Activated naive CD8-positive, alpha-beta T cell treated with anti-CD3 and anti-CD28 coated beads for 36 hours (primary cell): ENCODE measurements at regions not wholly inside any gene's neighbourhood (a gene's known extent, or its start where the extent isn't known, plus 50 kb on each side); places are given as distances from the start of the nearest gene placed in this dataset.
"Not testable (repeated sequence)": the region's sequence is repeated elsewhere in the genome, so short reads cannot be mapped to it uniquely, and the experiment has no call there.

Source experiments
- DNase-seq: peaks from one replicate; pipeline ENCODE4 v3.0.0; 2021
- H3K27ac Mint-ChIP-seq: one replicate; pipeline ENCODE4 v1.8.0; 2022; ENCODE audit warnings: mild to moderate bottlenecking, moderate library complexity, mixed read lengths
- H3K27me3 Mint-ChIP-seq: one replicate; pipeline ENCODE4 v1.8.0; 2022; ENCODE audit warnings: mild to moderate bottlenecking, mixed read lengths
- H3K36me3 Mint-ChIP-seq: one replicate; pipeline ENCODE4 v1.8.0; 2021; ENCODE audit warnings: mild to moderate bottlenecking, mixed read lengths
- H3K4me1 Mint-ChIP-seq: one replicate; pipeline ENCODE4 v1.8.0; 2021; ENCODE audit warnings: mixed read lengths
- H3K4me3 Mint-ChIP-seq: one replicate; pipeline ENCODE4 v1.8.0; 2022; ENCODE audit warnings: mild to moderate bottlenecking, moderate library complexity, mixed read lengths
- H3K9me3 Mint-ChIP-seq: one replicate; pipeline ENCODE4 v1.8.0; 2022; ENCODE audit warnings: mixed read lengths

DNA sequence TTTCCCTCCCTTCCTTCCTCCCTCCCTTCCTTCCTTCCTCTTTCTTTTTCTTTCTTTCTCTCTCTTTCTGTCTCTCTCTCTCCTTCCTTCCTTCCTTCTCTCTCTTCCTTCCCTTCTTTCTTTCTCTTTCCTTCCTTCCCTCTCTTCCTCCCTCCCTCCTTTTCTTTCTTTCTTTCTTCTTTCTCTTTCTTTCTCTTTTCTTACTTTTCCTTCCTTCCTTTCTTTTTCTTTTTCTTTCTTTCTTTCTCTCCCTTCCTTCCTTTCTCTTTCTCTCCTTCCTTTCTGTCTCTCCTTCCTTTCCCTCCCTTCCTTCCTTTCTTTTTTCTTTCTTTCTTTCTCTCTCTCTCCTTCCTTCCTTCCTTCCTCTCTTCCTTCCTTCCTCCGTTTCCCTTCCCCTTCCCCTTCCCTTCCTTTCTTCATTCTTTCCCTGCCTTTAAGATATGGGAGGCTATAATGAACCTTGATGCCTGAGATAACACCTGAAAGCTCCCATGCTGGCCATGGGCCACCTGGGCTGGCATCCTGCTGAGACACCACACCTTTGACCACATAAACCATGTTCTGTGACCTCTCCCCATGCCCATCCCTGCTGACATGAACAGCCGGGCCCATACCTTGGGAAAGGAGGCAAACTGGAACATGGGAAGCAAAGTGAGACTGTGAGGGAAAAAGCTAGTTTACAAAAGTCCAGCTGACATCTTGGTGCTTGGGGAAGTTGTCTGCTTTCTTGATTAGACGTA lies 197.8 kb upstream of the ZNF618 start:
- Mint-ChIP-seq H3K36me3 (no peaks in the 10 kb centered on the region), H3K27me3 (peaks cover 62% of the 10 kb centered on the region), H3K4me1 (peaks cover 6% of the 10 kb centered on the region), H3K27ac (no peak overlapping the region), H3K9me3 (no peaks in the 10 kb centered on the region), H3K4me3 (no peak overlapping the region)
- DNase-seq, result no peak

DNA sequence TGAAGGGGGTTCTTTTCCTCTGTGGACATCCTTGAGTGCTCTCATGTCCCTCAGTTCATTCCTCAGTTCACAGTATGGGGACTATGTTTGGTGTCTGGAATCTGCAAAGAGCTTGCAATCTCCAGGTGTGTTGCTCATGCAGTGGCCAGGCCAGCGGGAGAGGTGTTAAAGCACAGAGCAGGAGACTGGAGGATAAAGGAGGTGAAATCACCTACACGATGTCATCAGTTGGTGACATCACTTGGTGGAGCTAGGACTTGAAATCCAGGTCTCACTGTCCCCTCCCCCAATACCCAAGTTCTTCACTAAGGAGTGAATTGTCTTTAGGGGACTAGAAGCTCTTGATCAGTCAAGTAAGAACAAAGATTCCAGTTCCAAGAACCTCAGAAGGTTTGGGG lies 197.3 kb upstream of the ZNF618 start:
- Mint-ChIP-seq H3K27me3 (peaks cover 58% of the 10 kb centered on the region), H3K4me3 (no peak overlapping the region), H3K36me3 (no peaks in the 10 kb centered on the region), H3K9me3 (no peaks in the 10 kb centered on the region), H3K27ac (no peak overlapping the region), H3K4me1 (peaks cover 6% of the 10 kb centered on the region)
- no peak for DNase-seq

DNA sequence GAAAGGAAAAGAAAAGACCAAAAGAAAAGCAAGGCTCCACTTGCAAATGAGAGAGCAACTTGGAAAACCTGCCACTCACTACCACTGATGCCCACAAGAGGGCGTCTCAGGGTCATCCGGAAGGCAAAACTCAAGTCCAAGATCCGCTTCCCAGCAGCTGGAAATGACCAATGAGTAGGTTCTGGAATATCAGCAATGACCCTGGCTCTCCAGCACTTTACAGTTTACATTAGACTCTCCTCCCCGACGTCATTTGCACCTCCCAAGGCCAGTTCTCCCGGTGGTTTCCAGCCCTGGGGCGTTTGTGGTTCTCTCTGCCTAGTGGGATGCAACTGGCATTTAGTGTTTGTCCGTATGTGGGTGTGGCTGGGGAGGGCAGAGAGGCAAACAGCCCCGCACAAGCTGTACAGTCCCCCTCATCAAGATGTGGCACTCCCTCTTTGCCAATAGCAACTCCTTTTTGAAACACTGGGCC lies 193.8 kb upstream of the ZNF618 start:
- H3K27me3 Mint-ChIP-seq, result peaks cover 68% of the 10 kb centered on the region
- DNase-seq, result peak; percentile 36
- no peak overlapping the region for H3K4me3 Mint-ChIP-seq
- peaks cover 1% of the 10 kb centered on the region for H3K4me1 Mint-ChIP-seq
- H3K36me3 Mint-ChIP-seq, result no peaks in the 10 kb centered on the region
- no peak overlapping the region for H3K27ac Mint-ChIP-seq
- H3K9me3 Mint-ChIP-seq, result peaks cover 2% of the 10 kb centered on the region

DNA sequence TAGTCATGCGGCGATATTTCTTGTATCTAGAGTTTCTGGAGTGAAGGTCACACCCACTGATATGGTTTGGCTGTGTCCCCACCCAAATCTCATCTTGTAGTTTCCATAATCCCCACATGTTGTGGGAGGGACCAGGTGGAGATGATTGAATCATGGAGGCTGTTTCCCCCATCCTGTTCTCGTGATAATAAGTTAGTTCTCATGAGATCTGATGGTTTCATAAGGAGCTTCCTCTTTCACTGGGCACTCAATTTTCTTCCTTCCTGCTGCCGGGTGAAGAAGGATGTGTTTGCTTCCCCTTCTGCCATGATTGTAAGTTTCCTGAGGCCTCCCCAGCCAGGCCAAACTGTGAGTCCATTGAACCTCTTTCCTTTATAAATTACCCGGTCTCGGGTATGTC lies 190.5 kb upstream of the ZNF618 start:
- H3K27me3 Mint-ChIP-seq, result peaks cover 76% of the 10 kb centered on the region
- not testable (repeated sequence) for H3K4me1 Mint-ChIP-seq, H3K27ac Mint-ChIP-seq, H3K4me3 Mint-ChIP-seq, H3K9me3 Mint-ChIP-seq, H3K36me3 Mint-ChIP-seq, DNase-seq

DNA sequence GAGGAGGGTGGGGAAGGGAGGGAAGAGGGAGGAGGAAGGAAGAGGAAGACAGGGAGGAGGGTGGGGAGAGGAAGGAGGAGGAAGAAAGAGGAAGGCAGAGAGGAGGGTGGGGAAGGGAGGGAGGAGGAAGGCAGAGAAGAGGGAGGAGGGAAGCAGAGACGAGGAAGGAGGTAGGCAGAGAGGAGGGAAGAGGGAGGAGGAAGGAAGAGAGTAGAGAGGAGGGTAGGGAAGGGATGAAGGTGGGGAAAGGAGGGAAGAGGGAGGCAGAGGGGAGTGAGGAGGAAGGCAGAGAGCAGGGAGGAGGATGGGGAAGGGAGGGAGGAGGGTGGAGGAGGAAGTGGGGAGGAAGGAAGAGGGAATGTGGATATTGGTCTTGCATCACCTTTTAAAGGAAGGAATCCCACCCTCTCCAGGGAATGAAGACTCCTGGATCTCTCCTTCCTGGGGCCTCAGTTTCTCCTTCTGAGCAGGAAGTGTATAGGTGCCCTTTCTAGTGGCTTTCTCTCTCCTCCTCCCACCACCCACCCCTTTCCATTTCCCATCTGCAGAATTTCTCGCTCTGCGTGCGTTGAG lies 188.9 kb upstream of the ZNF618 start:
- H3K9me3 Mint-ChIP-seq, result peaks cover 2% of the 10 kb centered on the region
- H3K27me3 Mint-ChIP-seq, result peaks cover 73% of the 10 kb centered on the region
- no peak overlapping the region for H3K4me3 Mint-ChIP-seq
- no peaks in the 10 kb centered on the region for H3K36me3 Mint-ChIP-seq
- peaks cover 8% of the 10 kb centered on the region for H3K4me1 Mint-ChIP-seq
- H3K27ac Mint-ChIP-seq, result no peak overlapping the region
- no peak for DNase-seq

DNA sequence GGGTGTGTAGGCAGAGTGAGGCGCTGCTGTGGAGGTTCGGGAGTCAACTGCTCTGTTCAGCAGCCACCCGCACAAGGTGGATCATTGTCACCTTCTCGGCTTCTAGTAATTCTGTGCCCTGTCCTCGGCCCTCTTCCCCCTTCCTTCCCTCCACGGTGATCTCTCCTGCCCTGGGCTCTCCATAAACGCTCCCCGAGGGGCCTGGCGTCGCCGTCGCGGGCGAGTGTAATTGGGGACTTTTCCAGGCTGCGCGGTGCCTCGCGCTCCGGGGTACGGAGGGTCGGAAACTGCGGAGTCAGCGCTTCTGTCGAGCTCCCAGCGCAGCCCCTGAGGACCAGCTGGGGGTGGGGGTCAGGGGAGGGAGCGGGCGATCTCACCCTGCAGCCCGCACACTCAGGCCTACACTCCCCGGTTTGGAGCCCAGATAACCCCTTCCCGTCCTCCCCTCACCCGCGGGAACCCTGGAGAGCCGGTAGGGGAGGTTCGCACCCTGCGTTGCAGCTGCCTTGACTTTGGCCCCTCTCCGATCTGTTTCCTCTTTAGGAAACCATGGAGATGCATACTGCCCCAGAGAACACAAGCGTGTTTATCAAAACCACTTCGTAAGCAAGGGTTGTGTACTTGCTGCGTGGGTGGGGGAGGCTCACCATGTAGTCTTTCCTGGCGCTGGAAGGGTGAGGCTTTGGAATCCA lies 188.3 kb upstream of the ZNF618 start:
- Mint-ChIP-seq H3K27me3 (peaks cover 67% of the 10 kb centered on the region), H3K4me1 (peaks cover 8% of the 10 kb centered on the region), H3K36me3 (no peaks in the 10 kb centered on the region), H3K9me3 (peaks cover 2% of the 10 kb centered on the region), H3K27ac (no peak overlapping the region), H3K4me3 (no peak overlapping the region)
- no peak for DNase-seq

DNA sequence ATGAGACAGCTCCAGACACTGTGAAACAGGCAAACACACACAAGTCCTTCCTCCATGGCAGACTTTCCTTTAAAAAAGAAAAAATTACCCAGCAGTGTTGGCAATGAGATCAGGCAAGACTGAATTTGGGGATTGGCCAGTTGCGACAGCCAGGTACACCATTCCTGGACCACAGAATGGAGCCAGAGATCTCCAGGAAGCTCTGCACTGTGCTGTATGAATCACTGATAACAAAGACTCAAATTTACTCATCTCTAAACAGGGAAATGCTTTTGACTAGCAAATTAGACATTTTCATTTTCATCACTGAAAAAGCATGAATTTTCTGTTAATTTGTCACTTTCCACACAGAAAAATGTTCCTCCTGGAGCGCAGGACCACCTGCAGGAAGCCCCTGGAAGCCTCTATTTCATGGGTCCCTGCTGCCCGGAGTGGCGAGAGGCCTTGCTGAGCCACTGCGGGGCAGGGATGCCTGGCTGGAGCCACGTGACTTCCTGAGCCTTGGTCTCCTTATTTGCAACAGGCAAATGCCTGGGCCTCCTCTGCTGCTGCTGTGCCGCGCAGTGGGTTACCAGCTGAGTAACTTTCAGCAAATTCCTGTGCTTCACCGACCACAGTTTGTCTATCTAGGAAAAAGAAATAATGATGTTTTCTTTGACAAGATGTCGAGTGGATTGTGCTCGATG lies 185.9 kb upstream of the ZNF618 start:
- no peak overlapping the region for H3K27ac Mint-ChIP-seq
- peaks cover 76% of the 10 kb centered on the region for H3K27me3 Mint-ChIP-seq
- H3K4me3 Mint-ChIP-seq, result no peak overlapping the region
- no peaks in the 10 kb centered on the region for H3K36me3 Mint-ChIP-seq
- H3K4me1 Mint-ChIP-seq, result peaks cover 12% of the 10 kb centered on the region
- H3K9me3 Mint-ChIP-seq, result peaks cover 2% of the 10 kb centered on the region
- DNase-seq, result no peak

DNA sequence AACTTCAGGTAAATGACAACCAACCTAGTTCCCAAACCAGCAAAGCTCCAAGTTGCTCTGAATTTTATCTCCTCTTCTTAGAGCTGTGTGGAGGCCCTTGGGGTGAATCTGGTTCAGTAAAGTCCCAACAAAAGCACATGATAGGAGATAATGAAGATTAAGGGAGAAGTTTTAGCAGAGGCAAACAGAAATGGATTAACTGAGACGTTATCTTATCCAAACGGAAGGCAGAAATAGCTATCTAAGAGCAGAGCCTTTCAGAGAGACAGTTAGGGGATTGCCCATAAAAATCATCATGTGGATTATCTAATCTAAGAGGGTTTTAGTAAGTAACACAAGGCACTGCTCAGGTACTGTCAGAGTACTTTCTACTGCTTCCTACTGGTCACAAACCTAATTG lies 183.9 kb upstream of the ZNF618 start:
- H3K4me3 Mint-ChIP-seq, result no peak overlapping the region
- H3K9me3 Mint-ChIP-seq, result peaks cover 1% of the 10 kb centered on the region
- H3K4me1 Mint-ChIP-seq, result peaks cover 20% of the 10 kb centered on the region
- H3K36me3 Mint-ChIP-seq, result no peaks in the 10 kb centered on the region
- DNase-seq, result no peak
- peaks cover 59% of the 10 kb centered on the region for H3K27me3 Mint-ChIP-seq
- no peak overlapping the region for H3K27ac Mint-ChIP-seq

DNA sequence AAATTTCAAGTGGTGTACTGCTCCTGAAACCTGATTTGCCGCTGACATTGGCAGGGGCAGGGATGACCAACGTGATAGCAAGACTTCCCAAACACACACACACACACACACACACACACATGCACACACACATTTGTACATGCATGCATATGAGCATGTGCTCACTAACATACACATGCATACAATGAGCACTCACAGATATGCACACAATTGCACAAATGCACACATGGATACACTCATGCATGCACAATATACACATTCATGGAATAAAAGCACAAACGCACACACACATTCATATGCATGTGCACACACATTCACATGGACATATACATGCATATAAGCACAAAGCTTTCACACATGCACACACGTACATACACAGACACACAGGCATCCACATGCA lies 181.2 kb upstream of the ZNF618 start:
- Mint-ChIP-seq H3K36me3 (no peaks in the 10 kb centered on the region), H3K27me3 (peaks cover 32% of the 10 kb centered on the region), H3K4me1 (peaks cover 14% of the 10 kb centered on the region), H3K9me3 (peaks cover 1% of the 10 kb centered on the region), H3K27ac (no peak overlapping the region), H3K4me3 (no peak overlapping the region)
- DNase-seq, result no peak

DNA sequence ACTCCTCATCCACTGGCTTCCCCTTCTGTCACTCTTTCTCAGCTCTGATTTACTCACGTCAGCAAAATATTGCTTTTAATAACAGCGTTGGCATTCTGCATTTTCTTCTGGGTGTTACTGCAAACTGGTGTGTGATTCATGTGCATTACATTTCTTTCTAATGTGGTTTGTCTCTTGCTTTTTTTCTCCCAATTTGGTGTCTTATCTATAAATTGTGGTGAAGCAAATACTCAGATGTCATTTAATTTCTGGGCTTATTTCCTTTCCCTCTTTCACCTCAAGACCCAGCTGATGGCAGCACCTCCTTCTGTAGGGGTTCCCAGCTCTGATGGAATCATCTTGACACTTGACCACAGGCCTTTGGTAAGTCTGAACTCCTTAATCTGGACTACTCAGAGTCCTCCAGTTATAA lies 180.7 kb upstream of the ZNF618 start:
- Mint-ChIP-seq H3K36me3 (no peaks in the 10 kb centered on the region), H3K27ac (no peak overlapping the region), H3K4me1 (peaks cover 12% of the 10 kb centered on the region), H3K9me3 (peaks cover 1% of the 10 kb centered on the region), H3K4me3 (no peak overlapping the region), H3K27me3 (peaks cover 29% of the 10 kb centered on the region)
- no peak for DNase-seq

DNA sequence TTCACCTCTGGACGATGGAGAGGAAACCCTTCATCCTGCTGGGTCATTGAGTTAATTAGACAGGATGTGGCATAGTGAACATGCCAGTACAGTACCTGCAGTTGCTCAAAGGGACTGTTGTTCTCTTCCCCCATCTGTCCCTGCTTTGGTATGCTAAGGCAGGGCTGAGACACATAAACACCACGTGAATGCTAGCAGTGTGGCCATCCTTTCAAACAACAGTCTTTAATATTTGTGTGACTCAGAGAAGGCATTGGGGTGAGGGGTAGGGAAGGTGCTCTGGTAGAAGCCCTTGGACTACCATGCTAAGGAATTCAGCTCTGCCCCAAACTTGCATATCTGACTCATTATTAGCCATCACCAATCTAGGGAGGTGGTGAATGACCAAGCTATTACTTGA lies 180.2 kb upstream of the ZNF618 start:
- H3K4me1 Mint-ChIP-seq, result peaks cover 12% of the 10 kb centered on the region
- H3K27me3 Mint-ChIP-seq, result peaks cover 25% of the 10 kb centered on the region
- peaks cover 1% of the 10 kb centered on the region for H3K9me3 Mint-ChIP-seq
- no peak for DNase-seq
- no peak overlapping the region for H3K27ac Mint-ChIP-seq
- H3K36me3 Mint-ChIP-seq, result no peaks in the 10 kb centered on the region
- H3K4me3 Mint-ChIP-seq, result no peak overlapping the region

DNA sequence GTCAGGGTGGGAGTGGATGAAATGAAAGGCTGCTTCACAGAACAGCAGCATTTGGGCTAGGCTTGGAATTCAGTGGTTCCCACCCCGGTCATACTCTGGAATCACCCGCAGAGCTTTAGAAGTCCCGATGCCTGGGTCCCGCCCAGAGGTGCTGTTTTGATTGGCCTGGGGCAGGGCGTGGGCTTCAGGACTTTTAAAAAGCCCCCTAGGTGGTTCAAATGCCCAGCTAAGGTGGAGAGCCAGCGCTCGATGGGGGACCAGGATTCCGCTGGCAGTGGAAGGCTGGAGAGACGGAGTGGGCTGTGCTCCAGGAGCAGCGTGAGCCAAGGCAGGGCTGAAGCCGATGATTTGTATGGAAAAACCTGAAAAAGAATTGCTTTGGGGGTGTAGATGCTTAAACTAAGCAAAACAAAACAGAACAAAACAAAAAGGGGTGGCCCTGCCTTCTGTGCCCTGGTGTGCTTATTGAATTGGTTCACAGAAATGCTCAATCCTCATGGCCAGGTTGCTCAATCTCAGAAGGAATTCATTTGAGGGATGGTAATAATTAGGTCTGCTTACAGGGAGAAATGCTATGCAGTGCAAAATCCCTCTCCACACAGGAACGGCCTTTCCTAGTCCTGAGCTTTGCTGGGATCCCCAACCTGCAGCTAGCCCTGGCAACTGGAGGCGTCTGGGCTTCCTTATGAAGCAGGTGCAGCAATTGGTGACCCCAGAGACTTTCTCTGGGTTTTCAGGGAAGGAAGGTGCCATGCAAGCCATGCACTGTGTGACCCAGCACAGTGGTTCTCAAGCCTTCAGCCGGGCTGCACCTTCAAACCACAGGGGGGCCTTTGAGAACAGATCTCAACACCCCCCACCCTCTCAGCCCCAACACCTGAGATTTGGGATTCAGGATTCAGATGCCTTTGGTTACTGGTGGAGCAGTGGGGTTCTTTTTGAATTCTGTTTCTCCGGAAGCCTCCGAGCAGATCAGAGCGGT lies 174.0 kb upstream of the ZNF618 start:
- Mint-ChIP-seq H3K27me3 (peaks cover 4% of the 10 kb centered on the region), H3K27ac (no peak overlapping the region), H3K4me1 (no peaks in the 10 kb centered on the region), H3K36me3 (no peaks in the 10 kb centered on the region), H3K4me3 (no peak overlapping the region), H3K9me3 (peaks cover under 1% of the 10 kb centered on the region)
- no peak for DNase-seq

DNA sequence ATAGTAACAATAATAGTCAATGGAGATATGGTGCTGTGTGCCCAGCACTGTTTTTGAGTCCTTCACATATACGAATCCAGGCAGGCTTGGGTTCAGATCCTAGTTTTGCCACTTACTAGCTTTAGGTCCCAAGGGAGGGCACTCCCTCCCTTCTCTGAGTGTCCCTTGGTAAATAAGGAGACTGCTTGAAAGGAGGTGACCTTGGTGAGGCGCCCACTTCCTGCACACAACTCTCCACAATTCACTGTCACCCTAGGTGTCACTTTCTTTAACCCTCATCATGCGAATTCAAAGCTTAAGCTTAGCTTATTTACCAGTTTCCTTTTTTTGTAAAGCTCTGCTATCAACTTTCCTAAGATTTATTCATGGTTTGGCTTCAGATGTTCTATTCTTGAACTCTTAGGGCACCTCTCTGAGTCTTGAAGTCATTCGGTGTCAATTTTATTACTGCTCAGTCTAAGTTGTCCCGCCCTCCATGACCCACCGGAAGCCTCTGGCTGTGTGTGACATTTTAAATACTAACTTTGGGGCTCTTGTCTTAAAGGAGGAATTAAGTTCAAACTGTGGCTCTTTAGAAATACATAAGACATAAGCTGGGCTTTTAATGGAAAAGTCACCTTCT lies 170.7 kb upstream of the ZNF618 start:
- Mint-ChIP-seq H3K4me3 (no peak overlapping the region), H3K27ac (no peak overlapping the region), H3K36me3 (no peaks in the 10 kb centered on the region), H3K4me1 (no peaks in the 10 kb centered on the region), H3K27me3 (peaks cover 9% of the 10 kb centered on the region), H3K9me3 (peaks cover 4% of the 10 kb centered on the region)
- DNase-seq, result no peak

DNA sequence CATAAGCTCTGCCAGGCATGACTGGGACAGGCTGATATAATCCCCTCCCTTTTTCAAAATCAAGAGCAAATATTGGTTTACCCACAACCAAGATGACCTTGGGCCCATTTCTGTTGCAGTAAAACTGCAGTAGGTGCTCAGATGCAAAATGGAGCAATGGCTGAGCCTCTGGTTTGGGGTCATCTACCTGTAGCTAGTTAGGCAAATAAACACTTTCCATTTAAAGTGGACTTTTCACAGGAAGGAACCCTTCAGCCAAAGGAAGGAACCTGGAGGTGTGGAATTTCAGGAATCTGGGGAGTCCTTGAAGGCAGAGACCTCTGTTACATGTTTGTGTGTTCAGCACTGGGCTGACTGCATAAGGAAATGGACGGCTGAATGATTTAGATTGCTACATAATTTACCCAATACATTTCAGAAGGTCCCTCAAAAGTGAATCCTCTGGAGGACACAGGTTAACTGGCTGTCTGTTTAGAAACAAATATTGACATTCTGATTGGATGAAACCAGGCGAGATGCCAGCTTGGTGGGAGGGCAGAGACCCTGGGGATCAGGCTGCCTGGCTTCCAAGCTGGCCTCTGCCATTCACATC lies 170.1 kb upstream of the ZNF618 start:
- H3K27ac Mint-ChIP-seq, result no peak overlapping the region
- H3K9me3 Mint-ChIP-seq, result peaks cover 4% of the 10 kb centered on the region
- no peak for DNase-seq
- H3K27me3 Mint-ChIP-seq, result peaks cover 9% of the 10 kb centered on the region
- H3K4me3 Mint-ChIP-seq, result no peak overlapping the region
- no peaks in the 10 kb centered on the region for H3K36me3 Mint-ChIP-seq
- H3K4me1 Mint-ChIP-seq, result no peaks in the 10 kb centered on the region
